ENCODE measurements at regions not wholly inside any gene's neighbourhood (a gene's known extent, or its start where the extent isn't known, plus 50 kb on each side); places are given as distances from the start of the nearest gene placed in this dataset.

- TF ChIP-seq REST (IDR thresholded peaks at IDR 0.05; ENCODE audit: insufficient read depth in 1 of 2, low read depth in 2 of 2, low read length in 2 of 2) (no peak), SIN3A (IDR thresholded peaks at IDR 0.05; ENCODE audit: borderline replicate concordance, insufficient read depth, low read length) (no peak), TAF1 (IDR thresholded peaks at IDR 0.05; ENCODE audit: borderline replicate concordance, insufficient read depth, low read length) (no peak), POLR2AphosphoS5 (IDR thresholded peaks at IDR 0.05; ENCODE audit: low read depth, low read length) (no peak), FOXP2 (optimal IDR thresholded peaks at IDR 0.05; ENCODE audit: borderline replicate concordance, extremely low read depth, extremely low read length, insufficient read depth) (no peak)
Measured at GRCh38 chr10:78731675-78732074, 337.1 kb upstream of the ZMIZ1 start.

- TF ChIP-seq TAF1 (IDR thresholded peaks at IDR 0.05; ENCODE audit: borderline replicate concordance, insufficient read depth, low read length) (no peak), POLR2AphosphoS5 (IDR thresholded peaks at IDR 0.05; ENCODE audit: low read depth, low read length) (no peak), SIN3A (IDR thresholded peaks at IDR 0.05; ENCODE audit: borderline replicate concordance, insufficient read depth, low read length) (no peak), REST (IDR thresholded peaks at IDR 0.05; ENCODE audit: insufficient read depth in 1 of 2, low read depth in 2 of 2, low read length in 2 of 2) (no peak), FOXP2 (optimal IDR thresholded peaks at IDR 0.05; ENCODE audit: borderline replicate concordance, extremely low read depth, extremely low read length, insufficient read depth) (no peak)
Measured at GRCh38 chr10:78732381-78732780, 336.4 kb upstream of the ZMIZ1 start.

GRCh38 chr10:78736926-78737630 is 331.7 kb upstream of the ZMIZ1 start:
- TF ChIP-seq FOXP2 (optimal IDR thresholded peaks at IDR 0.05; ENCODE audit: borderline replicate concordance, extremely low read depth, extremely low read length, insufficient read depth) = no peak

- no peak for TF ChIP-seq POLR2AphosphoS5 (IDR thresholded peaks at IDR 0.05; ENCODE audit: low read depth, low read length)
- TF ChIP-seq TAF1 (IDR thresholded peaks at IDR 0.05; ENCODE audit: borderline replicate concordance, insufficient read depth, low read length) = no peak
- no peak for TF ChIP-seq FOXP2 (optimal IDR thresholded peaks at IDR 0.05; ENCODE audit: borderline replicate concordance, extremely low read depth, extremely low read length, insufficient read depth)
- no peak for TF ChIP-seq REST (IDR thresholded peaks at IDR 0.05; ENCODE audit: insufficient read depth in 1 of 2, low read depth in 2 of 2, low read length in 2 of 2)
- no peak for TF ChIP-seq SIN3A (IDR thresholded peaks at IDR 0.05; ENCODE audit: borderline replicate concordance, insufficient read depth, low read length)
Measured at GRCh38 chr10:78737883-78738856, 330.6 kb upstream of the ZMIZ1 start.

- TF ChIP-seq POLR2AphosphoS5 (IDR thresholded peaks at IDR 0.05; ENCODE audit: low read depth, low read length) (no peak), REST (IDR thresholded peaks at IDR 0.05; ENCODE audit: insufficient read depth in 1 of 2, low read depth in 2 of 2, low read length in 2 of 2) (no peak), TAF1 (IDR thresholded peaks at IDR 0.05; ENCODE audit: borderline replicate concordance, insufficient read depth, low read length) (no peak)
Measured at GRCh38 chr10:78738861-78739260, 329.9 kb upstream of the ZMIZ1 start.
